Caki2 (cell line): ENCODE measurements at regions not wholly inside any gene's neighbourhood (a gene's known extent, or its start where the extent isn't known, plus 50 kb on each side); places are given as distances from the start of the nearest gene placed in this dataset.

Experiments
- DNase-seq: peaks from one replicate; pipeline ENCODE4 v3.0.0-alpha.2; 2015; ENCODE audit warnings: low read depth
- in situ Hi-C: cut with HindIII; loops from 2 replicates; pipeline ENCODE4 v1.10.0; 2016; ENCODE audit warnings: low sequenced_read_pairs, low pct_unique_long_range_greater_than_20kb, mixed read lengths

- no peak for DNase-seq
- in situ Hi-C loops = no loop called here
Measured at GRCh38 chr3:64898941-64899340, 211.1 kb upstream of the ADAMTS9 start.

GRCh38 chr3:64895991-64896895, 208.4 kb upstream of the ADAMTS9 start:
- DNase-seq = no peak
- in situ Hi-C loops = no loop called here

- in situ Hi-C loops = no loop called here
Measured at GRCh38 chr3:64895106-64895990, 207.5 kb upstream of the ADAMTS9 start.

GRCh38 chr3:64894006-64894405, 206.2 kb upstream of the ADAMTS9 start:
- DNase-seq = no peak
- in situ Hi-C loops = no loop called here

More at GRCh38 chr3:64895106-64895990, 207.5 kb upstream of the ADAMTS9 start:
- DNase-seq = no peak

- in situ Hi-C loops = no loop called here
- no peak for DNase-seq
Measured at GRCh38 chr3:64892671-64893309, 205.0 kb upstream of the ADAMTS9 start.

GRCh38 chr3:64891021-64891420, 203.2 kb upstream of the ADAMTS9 start:
- DNase-seq = no peak
- in situ Hi-C loops = no loop called here

GRCh38 chr3:64890466-64890865, 202.7 kb upstream of the ADAMTS9 start:
- DNase-seq = no peak
- in situ Hi-C loops = no loop called here

- in situ Hi-C loops = no loop called here
- DNase-seq = no peak
Measured at GRCh38 chr3:64890006-64890405, 202.2 kb upstream of the ADAMTS9 start.

- DNase-seq = no peak
- in situ Hi-C loops = no loop called here
Measured at GRCh38 chr3:64888840-64889392, 201.1 kb upstream of the ADAMTS9 start.

- in situ Hi-C loops = no loop called here
- no peak for DNase-seq
Measured at GRCh38 chr3:64888165-64888564, 200.4 kb upstream of the ADAMTS9 start.

GRCh38 chr3:64885055-64885454, 197.3 kb upstream of the ADAMTS9 start:
- in situ Hi-C loops = no loop called here
- no peak for DNase-seq

GRCh38 chr3:64884536-64884935, 196.7 kb upstream of the ADAMTS9 start:
- no peak for DNase-seq

GRCh38 chr3:64880916-64881315, 193.1 kb upstream of the ADAMTS9 start:
- no peak for DNase-seq
- in situ Hi-C loops = no loop called here

More at GRCh38 chr3:64884536-64884935, 196.7 kb upstream of the ADAMTS9 start:
- in situ Hi-C loops = no loop called here

- no peak for DNase-seq
- in situ Hi-C loops = no loop called here
Measured at GRCh38 chr3:64878362-64878761, 190.6 kb upstream of the ADAMTS9 start.

GRCh38 chr3:64873400-64873799, 185.6 kb upstream of the ADAMTS9 start:
- in situ Hi-C loops = no loop called here
- no peak for DNase-seq

- no peak for DNase-seq
- in situ Hi-C loops = no loop called here
Measured at GRCh38 chr3:64872345-64872744, 184.5 kb upstream of the ADAMTS9 start.

- in situ Hi-C loops = no loop called here
Measured at GRCh38 chr3:64871834-64872249, 184.0 kb upstream of the ADAMTS9 start.

GRCh38 chr3:64870876-64871646, 183.3 kb upstream of the ADAMTS9 start:
- no peak for DNase-seq
- in situ Hi-C loops = no loop called here

More at GRCh38 chr3:64871834-64872249, 184.0 kb upstream of the ADAMTS9 start:
- DNase-seq = no peak
